OCI-LY1 (cell line): ENCODE measurements at regions not wholly inside any gene's neighbourhood (a gene's known extent, or its start where the extent isn't known, plus 50 kb on each side); places are given as distances from the start of the nearest gene placed in this dataset.

Source experiments
- H2AFZ ChIP-seq: fragments of 200-600 bp; sonication (generic), shearing (Covaris generic); 2 replicates; pipeline ENCODE4 v1.6.0; 2014; ENCODE audit warnings: antibody characterized with exemption, mild to moderate bottlenecking, low read length
- H3F3A ChIP-seq: fragments of 200-600 bp; sonication (generic), shearing (Covaris generic); 2 replicates; pipeline ENCODE4 v1.6.0; 2014; ENCODE audit warnings: mild to moderate bottlenecking, antibody characterized with exemption, low read length, moderate library complexity; ENCODE audit not compliant: insufficient read depth
- H3K27ac ChIP-seq: fragments of 200-600 bp; sonication (generic); 2 replicates; pipeline ENCODE4 v1.5.1; 2014; ENCODE audit warnings: low read length, mixed run types, mild to moderate bottlenecking, low read depth; ENCODE audit not compliant: poor library complexity, severe bottlenecking
- H3K27me3 ChIP-seq: fragments of 200-600 bp; sonication (generic); 2 replicates; pipeline ENCODE4 v1.6.0; 2014; ENCODE audit warnings: antibody characterized with exemption, mild to moderate bottlenecking, low read length, moderate library complexity; ENCODE audit not compliant: insufficient read depth
- H3K36me3 ChIP-seq: fragments of 200-600 bp; sonication (generic); 2 replicates; pipeline ENCODE4 v1.6.1; 2014; ENCODE audit warnings: mild to moderate bottlenecking, antibody characterized with exemption, low read length, moderate library complexity, mixed read lengths; ENCODE audit not compliant: insufficient read depth
- H3K4me1 ChIP-seq: fragments of 200-600 bp; sonication (generic); 2 replicates; pipeline ENCODE4 v1.5.1; 2014; ENCODE audit warnings: mild to moderate bottlenecking, low read length, moderate library complexity; ENCODE audit not compliant: insufficient read depth, severe bottlenecking
- H3K4me2 ChIP-seq: fragments of 200-600 bp; sonication (generic), shearing (Covaris generic); 2 replicates; pipeline ENCODE4 v1.6.1; 2014; ENCODE audit warnings: low read length
- H3K4me3 ChIP-seq: fragments of 200-600 bp; sonication (generic); 2 replicates; pipeline ENCODE4 v1.5.1; 2014; ENCODE audit warnings: low read length, low read depth, mild to moderate bottlenecking, mixed read lengths; ENCODE audit not compliant: poor library complexity, severe bottlenecking
- H3K79me2 ChIP-seq: fragments of 200-600 bp; shearing (Covaris generic); 2 replicates; pipeline ENCODE4 v1.6.1; 2016; ENCODE audit warnings: mixed run types, low read length, mixed read lengths; ENCODE audit not compliant: insufficient read depth
- H3K9ac ChIP-seq: fragments of 200-600 bp; sonication (generic), shearing (Covaris generic); 2 replicates; pipeline ENCODE4 v1.6.1; 2014; ENCODE audit warnings: mild to moderate bottlenecking, low read length, mixed read lengths
- H3K9me2 ChIP-seq: fragments of 200-600 bp; sonication (generic), shearing (Covaris generic); 2 replicates; pipeline ENCODE4 v1.6.1; 2014; ENCODE audit warnings: low read depth, mild to moderate bottlenecking, low read length, mixed read lengths
- H3K9me3 ChIP-seq: fragments of 200-600 bp; shearing (Covaris generic); 2 replicates; pipeline ENCODE4 v1.6.1; 2014; ENCODE audit warnings: low read length, mixed read lengths
- H4K20me1 ChIP-seq: fragments of 200-600 bp; sonication (generic), shearing (Covaris generic); 2 replicates; pipeline ENCODE4 v1.6.0; 2016; ENCODE audit warnings: mild to moderate bottlenecking, low read length; ENCODE audit not compliant: insufficient read depth
- EZH2 ChIP-seq: fragments of 200-600 bp; sonication (generic), shearing (Covaris generic); IDR thresholded peaks from 2 replicates; pipeline ENCODE4 v1.8.0; 2017; ENCODE audit warnings: borderline replicate concordance, mixed run types, mild to moderate bottlenecking, antibody characterized with exemption, low read length, moderate library complexity, mixed read lengths
- TF ChIP-seq, protein P1 (sequence below): fragments of 200-600 bp; sonication (generic), shearing (Covaris generic); IDR thresholded peaks from 2 replicates; pipeline ENCODE4 v1.5.1; 2017; ENCODE audit warnings: mild to moderate bottlenecking, antibody characterized with exemption, low read length, moderate library complexity, mixed read lengths

DNA sequence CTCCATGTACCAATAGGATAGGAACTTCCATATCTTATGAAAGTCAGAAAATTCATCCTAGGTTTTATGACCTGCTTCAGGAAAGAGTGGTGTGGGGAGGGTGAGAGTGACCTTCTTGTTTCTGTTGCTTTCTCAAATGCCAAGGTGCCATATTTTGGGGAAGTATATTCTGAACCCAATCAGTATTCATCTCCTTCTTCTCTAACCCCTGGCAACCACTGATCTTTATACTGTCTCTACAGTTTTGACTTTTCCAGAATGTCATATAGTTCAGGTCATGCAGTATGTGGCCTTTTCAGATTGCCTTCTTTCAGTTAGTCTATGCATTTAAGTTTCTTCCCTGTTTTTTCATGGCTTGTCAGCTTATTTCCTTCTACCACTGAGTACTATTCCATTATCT, 321.4 kb upstream of the SEMA6A start:
- Histone ChIP-seq H3K27ac (no peak overlapping the region), H2AFZ (no peak overlapping the region), H3K9me3 (no peaks in the 10 kb centered on the region), H3K4me3 (no peak overlapping the region), H3K36me3 (no peaks in the 10 kb centered on the region), H3F3A (no peaks in the 10 kb centered on the region), H4K20me1 (no peaks in the 10 kb centered on the region), H3K9me2 (no peaks in the 10 kb centered on the region), H3K79me2 (no peaks in the 10 kb centered on the region), H3K4me1 (no peaks in the 10 kb centered on the region), H3K27me3 (no peaks in the 10 kb centered on the region), H3K4me2 (no peak overlapping the region), H3K9ac (no peak overlapping the region)
- TF ChIP-seq, protein P1, sequence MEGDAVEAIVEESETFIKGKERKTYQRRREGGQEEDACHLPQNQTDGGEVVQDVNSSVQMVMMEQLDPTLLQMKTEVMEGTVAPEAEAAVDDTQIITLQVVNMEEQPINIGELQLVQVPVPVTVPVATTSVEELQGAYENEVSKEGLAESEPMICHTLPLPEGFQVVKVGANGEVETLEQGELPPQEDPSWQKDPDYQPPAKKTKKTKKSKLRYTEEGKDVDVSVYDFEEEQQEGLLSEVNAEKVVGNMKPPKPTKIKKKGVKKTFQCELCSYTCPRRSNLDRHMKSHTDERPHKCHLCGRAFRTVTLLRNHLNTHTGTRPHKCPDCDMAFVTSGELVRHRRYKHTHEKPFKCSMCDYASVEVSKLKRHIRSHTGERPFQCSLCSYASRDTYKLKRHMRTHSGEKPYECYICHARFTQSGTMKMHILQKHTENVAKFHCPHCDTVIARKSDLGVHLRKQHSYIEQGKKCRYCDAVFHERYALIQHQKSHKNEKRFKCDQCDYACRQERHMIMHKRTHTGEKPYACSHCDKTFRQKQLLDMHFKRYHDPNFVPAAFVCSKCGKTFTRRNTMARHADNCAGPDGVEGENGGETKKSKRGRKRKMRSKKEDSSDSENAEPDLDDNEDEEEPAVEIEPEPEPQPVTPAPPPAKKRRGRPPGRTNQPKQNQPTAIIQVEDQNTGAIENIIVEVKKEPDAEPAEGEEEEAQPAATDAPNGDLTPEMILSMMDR = no peak
- TF ChIP-seq EZH2 = no peak

DNA sequence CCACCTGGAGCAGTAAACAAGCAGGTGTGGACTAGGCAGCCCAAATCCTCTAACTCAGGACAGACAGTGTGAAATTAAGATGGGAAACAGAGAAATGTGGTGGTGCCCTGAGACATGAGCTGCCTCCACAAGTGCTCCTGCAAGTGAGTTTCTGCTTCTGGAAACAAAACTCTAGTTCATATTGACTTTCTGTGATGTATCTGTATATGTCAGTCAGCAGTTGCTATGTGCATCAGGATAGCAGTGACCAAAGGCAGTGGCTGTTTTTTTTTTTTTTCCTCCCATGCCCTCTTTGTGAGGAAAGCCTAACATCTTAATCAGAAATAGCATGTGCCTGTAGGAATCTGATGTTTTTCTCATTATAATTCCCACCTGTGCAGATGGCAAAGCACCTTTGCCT, 318.4 kb upstream of the SEMA6A start:
- no peaks in the 10 kb centered on the region for H3K79me2 ChIP-seq
- no peak overlapping the region for H2AFZ ChIP-seq
- no peaks in the 10 kb centered on the region for H3K36me3 ChIP-seq
- H3K4me3 ChIP-seq = no peak overlapping the region
- no peaks in the 10 kb centered on the region for H3K9me3 ChIP-seq
- no peak overlapping the region for H3K4me2 ChIP-seq
- H3K27ac ChIP-seq = no peak overlapping the region
- H3K9ac ChIP-seq = no peak overlapping the region
- H3K9me2 ChIP-seq = no peaks in the 10 kb centered on the region
- no peaks in the 10 kb centered on the region for H3K27me3 ChIP-seq
- H3F3A ChIP-seq = no peaks in the 10 kb centered on the region
- no peaks in the 10 kb centered on the region for H3K4me1 ChIP-seq
- no peaks in the 10 kb centered on the region for H4K20me1 ChIP-seq
- TF ChIP-seq, protein P1 = no peak
- TF ChIP-seq EZH2 = no peak

DNA sequence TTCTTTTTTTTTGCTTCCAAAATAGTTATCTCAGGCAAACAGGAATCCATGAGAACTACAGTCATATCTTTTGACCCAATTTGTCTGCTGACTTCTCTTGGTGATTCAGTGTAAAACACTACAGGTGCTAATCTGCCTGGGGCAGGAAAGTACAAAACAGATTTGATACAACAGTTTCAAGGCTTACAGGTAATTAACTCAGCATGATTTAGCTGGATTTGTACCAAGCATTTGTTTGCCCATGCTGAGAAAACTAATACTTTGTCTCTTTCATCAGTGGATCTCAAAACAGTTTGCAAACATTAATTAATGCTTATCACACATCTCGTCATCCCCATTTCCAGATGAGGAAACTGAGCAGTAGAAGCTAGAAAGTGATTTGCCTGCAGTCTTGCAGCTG, 312.5 kb upstream of the SEMA6A start:
- Histone ChIP-seq H4K20me1 (no peaks in the 10 kb centered on the region), H3K36me3 (no peaks in the 10 kb centered on the region)
- TF ChIP-seq, protein P1 = no peak
- TF ChIP-seq EZH2 = no peak

More for the DNA sequence above, 312.5 kb upstream of the SEMA6A start:
- Histone ChIP-seq H2AFZ (no peak overlapping the region), H3K4me1 (no peaks in the 10 kb centered on the region), H3K9me2 (no peaks in the 10 kb centered on the region), H3K27ac (no peak overlapping the region), H3K9me3 (no peaks in the 10 kb centered on the region), H3K4me3 (no peak overlapping the region), H3K27me3 (no peaks in the 10 kb centered on the region), H3F3A (no peaks in the 10 kb centered on the region), H3K79me2 (no peaks in the 10 kb centered on the region), H3K4me2 (no peak overlapping the region), H3K9ac (no peak overlapping the region)
